Thymus (tissue), 11 donors: ENCODE measurements at regions not wholly inside any gene's neighbourhood (a gene's known extent, or its start where the extent isn't known, plus 50 kb on each side); places are given as distances from the start of the nearest gene placed in this dataset.

Source experiments
- DNase-seq, 9 donors: peaks; one replicate each; pipeline ENCODE4 v3.0.0-alpha.2; 2013; ENCODE audit warnings: low spot score in 9 of 9, low read depth in 6 of 9, missing footprints in 1 of 9
- H3K27ac ChIP-seq, 2 donors: one replicate each; pipeline ENCODE4 v1.5.1; 2013; ENCODE audit warnings: control low read depth in 1 of 2, low read depth in 1 of 2, low read length in 1 of 2, mild to moderate bottlenecking in 1 of 2, moderate library complexity in 1 of 2
- H3K27me3 ChIP-seq, 2 donors: one replicate each; pipeline ENCODE4 v1.5.1; 2013; ENCODE audit warnings: low read length in 1 of 2; ENCODE audit not compliant: control insufficient read depth in 2 of 2, insufficient read depth in 1 of 2
- H3K36me3 ChIP-seq, 2 donors: one replicate each; pipeline ENCODE4 v1.5.1; 2013; ENCODE audit warnings: low read length in 1 of 2, mild to moderate bottlenecking in 1 of 2, moderate library complexity in 1 of 2; ENCODE audit not compliant: control insufficient read depth in 2 of 2, insufficient read depth in 2 of 2
- H3K4me1 ChIP-seq, 2 donors: one replicate each; pipeline ENCODE4 v1.5.1; 2013; ENCODE audit warnings: low read length in 2 of 2; ENCODE audit not compliant: control insufficient read depth in 2 of 2, insufficient read depth in 2 of 2
- H3K4me3 ChIP-seq, 2 donors: one replicate each; pipeline ENCODE4 v1.5.1; 2013; ENCODE audit warnings: low read length in 2 of 2, control low read depth in 1 of 2, mild to moderate bottlenecking in 1 of 2
- H3K9me3 ChIP-seq, 2 donors: one replicate each; pipeline ENCODE4 v1.5.1; 2013; ENCODE audit warnings: low read length in 1 of 2, mild to moderate bottlenecking in 1 of 2; ENCODE audit not compliant: control insufficient read depth in 2 of 2, insufficient read depth in 1 of 2
- WGBS: extraction: QIAGEN DNeasy Blood & Tissue Kit; methylation state at CpG from one replicate; pipeline ENCODE4 v1.1.7; 2013; 5-methylcytosine and 5-hydroxymethylcytosine counted together
- donor health status: healthy.

GRCh38 chr21:21605521-21605920, 607.3 kb downstream of the NCAM2 start:
- Histone ChIP-seq H3K36me3 (no peaks in the 10 kb centered on the region), H3K27me3 (no peaks in the 10 kb centered on the region), H3K27ac (no peak overlapping the region), H3K4me1 (no peaks in the 10 kb centered on the region), H3K9me3 (no peaks in the 10 kb centered on the region), H3K4me3 (no peak overlapping the region)
- DNase-seq, result no peak

- H3K4me3 ChIP-seq, result no peak overlapping the region
- H3K27me3 ChIP-seq, result no peaks in the 10 kb centered on the region
- H3K4me1 ChIP-seq, result no peaks in the 10 kb centered on the region
- H3K9me3 ChIP-seq, result no peaks in the 10 kb centered on the region
- H3K27ac ChIP-seq, result no peak overlapping the region
- WGBS, result 90% methylated on average over 2 of the region's 2 CpGs
- no peak for DNase-seq
- no peaks in the 10 kb centered on the region for H3K36me3 ChIP-seq
These were observed 607.8 kb downstream of the NCAM2 start for GRCh38 chr21:21606041-21606440.

- H3K4me1 ChIP-seq, result no peaks in the 10 kb centered on the region
- H3K9me3 ChIP-seq, result no peaks in the 10 kb centered on the region
- no peaks in the 10 kb centered on the region for H3K27me3 ChIP-seq
- 86% methylated on average over 3 of the region's 3 CpGs for WGBS
- H3K36me3 ChIP-seq, result no peaks in the 10 kb centered on the region
- DNase-seq, result no peak
- no peak overlapping the region for H3K27ac ChIP-seq
- no peak overlapping the region for H3K4me3 ChIP-seq
These were observed 614.3 kb downstream of the NCAM2 start for GRCh38 chr21:21612466-21612865.

DNA sequence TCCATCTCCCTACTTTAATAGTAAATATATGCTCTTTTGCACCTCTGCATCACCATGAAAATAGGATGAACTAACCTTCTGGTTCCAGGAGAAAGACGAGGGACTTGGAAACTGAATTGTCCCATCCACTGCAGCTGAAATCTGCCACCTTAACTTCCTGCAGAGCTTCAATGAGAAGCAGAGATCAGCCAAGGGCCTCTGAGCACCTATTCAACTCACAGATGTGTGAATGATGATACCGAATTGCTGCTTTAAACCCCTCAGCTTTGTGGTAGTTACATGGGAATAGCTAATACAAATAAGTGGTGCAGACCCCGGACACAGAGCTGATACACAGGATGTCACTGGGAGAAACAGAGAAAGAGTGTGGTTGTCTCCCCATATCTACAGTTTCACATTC, 616.8 kb downstream of the NCAM2 start:
- WGBS, result 81% methylated on average over 3 of the region's 3 CpGs
- no peak overlapping the region for H3K4me3 ChIP-seq
- no peaks in the 10 kb centered on the region for H3K36me3 ChIP-seq
- no peaks in the 10 kb centered on the region for H3K9me3 ChIP-seq
- no peaks in the 10 kb centered on the region for H3K27me3 ChIP-seq
- no peaks in the 10 kb centered on the region for H3K4me1 ChIP-seq
- no peak overlapping the region for H3K27ac ChIP-seq
- no peak for DNase-seq

DNA sequence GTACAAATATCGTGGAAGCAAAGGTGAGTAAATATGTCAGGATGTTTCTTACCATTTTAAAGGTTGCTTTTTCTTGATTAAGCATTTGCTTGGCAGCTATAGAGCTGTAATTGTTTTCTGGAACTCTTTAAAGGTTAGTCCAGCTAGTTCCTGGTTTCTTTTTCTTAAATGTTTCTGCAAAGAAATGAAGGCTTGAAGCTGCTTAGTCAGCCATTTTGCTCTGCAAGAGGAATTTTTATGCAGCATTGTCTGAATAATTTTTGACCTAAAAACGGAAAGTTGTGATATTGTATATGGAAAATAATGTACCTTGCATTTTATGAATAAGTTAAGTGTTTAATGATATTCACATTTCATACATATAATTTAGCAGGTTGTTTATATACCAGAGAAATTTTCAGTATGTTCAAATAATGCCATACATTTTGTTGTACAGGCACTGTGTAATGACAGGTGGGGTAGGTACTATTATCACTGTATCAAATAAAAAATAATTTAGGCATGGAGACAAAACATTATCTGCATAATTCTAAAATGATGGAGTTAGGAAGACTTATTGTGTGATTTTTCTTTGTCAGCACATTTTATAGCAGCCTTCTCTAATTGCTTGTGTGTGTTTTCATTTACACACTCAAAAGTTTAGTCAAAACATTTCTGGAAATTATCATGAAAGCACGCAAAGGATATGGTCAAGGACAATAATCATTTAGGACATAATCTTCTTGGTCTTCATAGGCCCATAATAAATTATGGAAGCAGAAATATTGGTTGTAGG, 624.4 kb downstream of the NCAM2 start:
- no peaks in the 10 kb centered on the region for H3K27me3 ChIP-seq
- no peak for DNase-seq
- no peak overlapping the region for H3K27ac ChIP-seq
- H3K9me3 ChIP-seq, result no peaks in the 10 kb centered on the region
- WGBS, result 82% methylated on average over 3 of the region's 3 CpGs
- H3K36me3 ChIP-seq, result no peaks in the 10 kb centered on the region
- H3K4me3 ChIP-seq, result no peak overlapping the region
- H3K4me1 ChIP-seq, result no peaks in the 10 kb centered on the region

GRCh38 chr21:21624674-21625073, 626.5 kb downstream of the NCAM2 start:
- H3K27me3 ChIP-seq, result no peaks in the 10 kb centered on the region
- WGBS, result 94% methylated on average over 1 of the region's 1 CpG
- no peaks in the 10 kb centered on the region for H3K36me3 ChIP-seq
- H3K4me3 ChIP-seq, result no peak overlapping the region
- DNase-seq, result no peak
- no peak overlapping the region for H3K27ac ChIP-seq
- no peaks in the 10 kb centered on the region for H3K9me3 ChIP-seq
- H3K4me1 ChIP-seq, result no peaks in the 10 kb centered on the region

DNA sequence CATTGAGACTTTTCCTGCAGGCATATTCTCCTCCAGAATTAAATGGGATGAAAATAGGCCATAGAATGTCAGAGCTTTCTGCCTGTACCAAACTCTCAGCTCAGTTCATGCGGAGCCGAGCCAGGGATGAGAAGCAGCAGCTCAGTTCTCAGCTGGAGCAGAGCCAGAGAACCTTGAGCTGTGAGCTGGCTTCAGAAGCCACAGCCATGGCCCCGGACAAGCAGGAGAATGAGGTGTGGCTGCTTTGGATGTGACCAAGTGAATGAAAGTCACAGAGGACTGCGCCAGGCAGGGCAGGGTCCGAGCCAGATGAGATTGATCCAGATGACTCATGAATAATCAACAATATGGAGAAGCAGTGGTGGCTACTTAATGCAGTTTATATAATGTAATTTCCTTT, 633.8 kb downstream of the NCAM2 start:
- no peaks in the 10 kb centered on the region for H3K4me1 ChIP-seq
- 93% methylated on average over 5 of the region's 5 CpGs for WGBS
- no peaks in the 10 kb centered on the region for H3K27me3 ChIP-seq
- H3K36me3 ChIP-seq, result no peaks in the 10 kb centered on the region
- H3K4me3 ChIP-seq, result no peak overlapping the region
- H3K27ac ChIP-seq, result no peak overlapping the region
- peaks cover 0 to 3% of the 10 kb centered on the region in 2 donors for H3K9me3 ChIP-seq
- peak in 1 of 9 donors; percentile 0 for DNase-seq

GRCh38 chr21:21632926-21633325, 634.7 kb downstream of the NCAM2 start:
- Histone ChIP-seq H3K9me3 (peaks cover 0 to 3% of the 10 kb centered on the region in 2 donors), H3K4me3 (no peak overlapping the region), H3K36me3 (no peaks in the 10 kb centered on the region), H3K4me1 (no peaks in the 10 kb centered on the region), H3K27me3 (no peaks in the 10 kb centered on the region), H3K27ac (no peak overlapping the region)
- no peak for DNase-seq
- 97% methylated on average over 2 of the region's 2 CpGs for WGBS

- WGBS, result 87% methylated on average over 1 of the region's 1 CpG
These were observed 663.5 kb downstream of the NCAM2 start for GRCh38 chr21:21661741-21662140.

More at GRCh38 chr21:21661741-21662140, 663.5 kb downstream of the NCAM2 start:
- no peaks in the 10 kb centered on the region for H3K36me3 ChIP-seq
- H3K27ac ChIP-seq, result no peak overlapping the region
- H3K27me3 ChIP-seq, result no peaks in the 10 kb centered on the region
- no peaks in the 10 kb centered on the region for H3K4me1 ChIP-seq
- no peak for DNase-seq
- no peak overlapping the region for H3K4me3 ChIP-seq
- no peaks in the 10 kb centered on the region for H3K9me3 ChIP-seq
